ENCODE measurements at regions not wholly inside any gene's neighbourhood (a gene's known extent, or its start where the extent isn't known, plus 50 kb on each side); places are given as distances from the start of the nearest gene placed in this dataset.

GRCh38 chr6:30806581-30807183 lies 62.3 kb upstream of the IER3 start:
- no peak for TF ChIP-seq CTCF (IDR thresholded peaks at IDR 0.05; ENCODE audit: insufficient read depth, low read length)
- no peak for DNase-seq (ENCODE audit: low read depth)
- no peak overlapping the region for H3K4me3 ChIP-seq (ENCODE audit: low read depth, low read length)

GRCh38 chr6:30804333-30804732 lies 60.0 kb upstream of the IER3 start:
- DNase-seq (ENCODE audit: low read depth) = no peak
- no peak overlapping the region for H3K4me3 ChIP-seq (ENCODE audit: low read depth, low read length)
- TF ChIP-seq CTCF (IDR thresholded peaks at IDR 0.05; ENCODE audit: insufficient read depth, low read length) = no peak

- TF ChIP-seq CTCF (IDR thresholded peaks at IDR 0.05; ENCODE audit: insufficient read depth, low read length) = no peak
- no peak for DNase-seq (ENCODE audit: low read depth)
- H3K4me3 ChIP-seq (ENCODE audit: low read depth, low read length) = no peak overlapping the region
Measured at GRCh38 chr6:30802731-30803130, 58.4 kb upstream of the IER3 start.

GRCh38 chr6:30801950-30802349 lies 57.6 kb upstream of the IER3 start:
- DNase-seq (ENCODE audit: low read depth) = no peak
- TF ChIP-seq CTCF (IDR thresholded peaks at IDR 0.05; ENCODE audit: insufficient read depth, low read length) = no peak
- no peak overlapping the region for H3K4me3 ChIP-seq (ENCODE audit: low read depth, low read length)

GRCh38 chr6:30800871-30801270 lies 56.5 kb upstream of the IER3 start:
- no peak overlapping the region for H3K4me3 ChIP-seq (ENCODE audit: low read depth, low read length)
- peak; percentile 58 for DNase-seq (ENCODE audit: low read depth)
- no peak for TF ChIP-seq CTCF (IDR thresholded peaks at IDR 0.05; ENCODE audit: insufficient read depth, low read length)

- no peak for TF ChIP-seq CTCF (IDR thresholded peaks at IDR 0.05; ENCODE audit: insufficient read depth, low read length)
- DNase-seq (ENCODE audit: low read depth) = no peak
- H3K4me3 ChIP-seq (ENCODE audit: low read depth, low read length) = no peak overlapping the region
Measured at GRCh38 chr6:30799210-30799609, 54.9 kb upstream of the IER3 start.

GRCh38 chr6:30798494-30798893 lies 54.1 kb upstream of the IER3 start:
- no peak overlapping the region for H3K4me3 ChIP-seq (ENCODE audit: low read depth, low read length)
- TF ChIP-seq CTCF (IDR thresholded peaks at IDR 0.05; ENCODE audit: insufficient read depth, low read length) = no peak
- DNase-seq (ENCODE audit: low read depth) = no peak

Measured in fibroblast of the aortic adventitia (primary cell).